GM21576 (cell line): ENCODE measurements at regions not wholly inside any gene's neighbourhood (a gene's known extent, or its start where the extent isn't known, plus 50 kb on each side); places are given as distances from the start of the nearest gene placed in this dataset.

Experiments
- ATAC-seq: cut with Tn5 transposase; IDR thresholded peaks from one replicate; pipeline ENCODE4 v1.9.1; 2021; ENCODE audit warnings: mild to moderate bottlenecking, moderate library complexity; ENCODE audit not compliant: unreplicated experiment

DNA sequence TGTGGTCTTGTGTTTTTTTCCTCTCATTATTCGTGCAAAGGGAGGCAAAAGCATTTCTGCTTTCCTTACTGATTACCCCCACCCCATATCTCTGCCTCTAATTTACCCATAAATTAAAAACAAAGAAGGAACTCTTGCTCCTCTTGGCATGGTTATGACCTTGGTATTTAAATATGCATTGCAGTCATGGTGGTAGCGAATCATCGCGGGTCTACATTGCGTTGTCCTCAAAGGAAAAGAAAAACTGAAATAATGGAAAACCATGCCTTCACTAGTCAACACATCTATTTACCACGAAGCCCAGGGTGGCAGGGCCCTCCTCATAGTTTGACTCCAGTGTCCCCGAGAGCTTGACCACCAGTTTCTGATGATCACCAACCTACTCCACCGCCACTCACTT, 126.7 kb upstream of the PARP11 start:
- ATAC-seq: no peak

- no peak for ATAC-seq
Measured at GRCh38 chr12:3998968-3999792, 126.0 kb upstream of the PARP11 start.

GRCh38 chr12:3998397-3998796, 125.2 kb upstream of the PARP11 start:
- ATAC-seq: no peak

DNA sequence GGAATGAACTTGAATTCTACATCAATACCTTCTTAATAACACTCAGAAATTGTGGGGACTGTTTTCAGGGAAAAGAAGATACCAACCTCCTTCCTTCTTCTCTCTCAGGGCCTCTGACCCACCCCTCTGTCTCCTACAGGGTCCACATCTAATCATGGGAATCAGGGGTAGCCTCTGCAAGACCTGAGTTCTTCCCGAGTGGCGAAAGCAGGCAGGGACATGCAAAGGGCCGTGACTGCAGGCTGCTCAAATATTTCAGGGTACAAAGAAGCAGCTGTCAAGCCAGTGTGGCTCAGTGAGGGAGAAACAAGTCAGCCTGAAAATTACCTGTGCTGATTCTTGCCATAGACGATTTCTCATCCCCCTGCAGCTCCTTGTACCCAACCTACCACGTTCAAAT, 123.1 kb upstream of the PARP11 start:
- ATAC-seq: no peak

DNA sequence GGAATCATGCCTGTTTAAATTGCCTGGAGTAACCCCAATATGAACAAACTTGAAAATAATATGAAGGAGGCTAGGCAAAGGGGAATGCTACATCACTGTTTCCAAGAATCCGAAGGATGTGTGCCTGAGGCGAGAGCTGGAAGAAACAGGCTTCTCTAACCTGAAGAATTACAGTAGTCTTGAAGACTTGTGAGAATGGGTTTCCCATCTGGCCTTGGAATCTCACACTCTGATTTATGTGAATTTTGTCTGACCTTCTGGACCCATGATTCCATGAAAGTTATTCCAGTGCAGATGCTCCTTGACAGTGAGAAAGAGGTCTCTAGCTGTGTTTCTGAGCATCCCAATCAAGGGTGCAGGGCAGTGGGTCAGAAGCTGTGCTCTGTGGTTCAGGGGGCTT, 122.1 kb upstream of the PARP11 start:
- ATAC-seq: no peak

GRCh38 chr12:3994500-3994899, 121.3 kb upstream of the PARP11 start:
- no peak for ATAC-seq

DNA sequence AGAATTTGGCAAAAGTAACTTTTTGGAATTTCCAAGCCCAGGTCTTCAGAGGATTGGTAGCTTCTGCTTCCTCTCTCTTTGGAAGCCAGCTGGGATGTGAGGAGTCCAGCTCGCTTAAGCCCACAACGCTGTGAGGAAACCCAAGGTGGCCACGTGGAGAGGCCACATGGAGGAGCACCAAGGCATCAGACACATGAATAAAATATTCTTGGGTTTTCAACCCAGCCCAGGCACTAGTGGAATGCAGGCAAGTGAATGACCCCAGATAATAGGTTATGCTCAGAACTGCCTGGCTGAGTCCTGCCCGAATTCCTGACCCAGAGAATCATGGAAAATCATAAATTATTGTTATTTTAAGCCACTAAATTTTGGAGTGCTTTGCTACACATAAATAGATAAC, 119.7 kb upstream of the PARP11 start:
- no peak for ATAC-seq

DNA sequence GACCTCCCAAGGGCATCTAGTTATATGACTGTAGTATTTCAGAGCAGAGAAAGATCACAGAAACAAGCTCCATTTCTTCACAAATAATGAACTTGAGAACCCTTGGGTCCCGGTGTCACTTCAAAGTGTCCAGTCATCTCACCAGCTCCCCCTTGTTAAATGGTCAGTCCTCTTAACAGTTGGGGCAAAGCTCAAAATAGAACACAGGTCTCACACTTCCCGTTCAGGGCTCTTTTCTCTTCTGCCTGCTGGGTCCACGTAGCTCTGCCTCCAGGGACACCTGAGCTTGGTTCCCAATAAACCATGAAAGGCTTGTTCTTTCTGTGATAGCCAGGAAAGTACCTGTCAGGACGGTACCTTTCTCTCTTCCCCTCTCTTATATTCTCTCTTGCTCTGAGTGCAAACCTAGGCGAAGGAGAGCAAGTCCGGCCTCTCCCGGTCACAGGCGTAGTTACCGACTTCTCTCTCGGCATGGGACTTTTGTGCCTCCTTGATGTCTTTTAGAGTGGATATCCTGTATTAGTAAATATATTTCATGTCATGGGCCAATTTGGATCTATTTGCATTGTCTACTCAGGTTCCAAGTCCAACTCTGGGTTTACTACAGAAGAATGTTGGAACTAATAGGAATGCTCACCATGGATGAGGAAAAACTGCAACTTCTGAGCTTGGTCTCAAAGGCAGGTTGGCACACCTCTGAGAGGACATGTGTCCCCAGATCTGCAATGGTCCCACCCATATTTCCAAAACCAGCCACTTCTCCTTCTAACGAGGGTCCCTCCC, 118.8 kb upstream of the PARP11 start:
- no peak for ATAC-seq

DNA sequence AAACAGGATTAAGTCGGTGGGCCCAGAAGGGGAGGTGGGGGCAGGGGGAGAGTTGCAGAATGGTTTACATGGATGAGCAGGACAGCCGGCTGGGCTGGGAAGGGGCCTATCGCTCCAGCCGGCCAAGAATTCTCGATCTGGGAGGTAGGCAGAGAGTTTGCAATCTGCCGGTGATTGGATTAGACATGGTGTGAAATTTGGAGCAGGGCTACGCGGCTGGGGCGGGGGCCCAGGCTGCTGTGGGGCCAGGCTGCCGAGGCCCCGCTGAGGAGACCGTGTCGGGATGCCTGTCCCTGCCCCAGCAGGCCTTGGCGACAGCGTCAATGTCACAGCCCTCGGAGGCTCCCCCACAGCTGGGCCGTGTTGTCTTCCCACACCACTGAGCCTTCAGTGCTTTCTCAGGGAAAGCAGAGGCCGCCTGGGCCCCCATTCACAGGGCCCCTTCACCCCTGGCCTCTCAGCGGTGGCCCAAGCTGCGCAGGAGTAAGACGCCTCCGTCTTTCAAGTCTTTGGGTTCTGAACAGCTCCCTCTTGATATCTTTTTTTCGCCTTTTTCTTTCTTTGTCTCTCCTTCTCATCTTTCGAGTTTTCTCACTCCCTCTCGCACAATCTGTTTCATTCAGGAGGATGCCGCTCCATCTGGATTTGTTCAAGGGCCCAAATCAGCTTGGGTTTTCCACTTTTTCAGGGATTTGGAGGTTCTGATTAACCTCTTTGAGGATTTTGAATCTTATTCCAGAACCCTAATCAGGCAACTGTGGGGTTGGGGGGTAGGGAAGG, 117.5 kb upstream of the PARP11 start:
- no peak for ATAC-seq

DNA sequence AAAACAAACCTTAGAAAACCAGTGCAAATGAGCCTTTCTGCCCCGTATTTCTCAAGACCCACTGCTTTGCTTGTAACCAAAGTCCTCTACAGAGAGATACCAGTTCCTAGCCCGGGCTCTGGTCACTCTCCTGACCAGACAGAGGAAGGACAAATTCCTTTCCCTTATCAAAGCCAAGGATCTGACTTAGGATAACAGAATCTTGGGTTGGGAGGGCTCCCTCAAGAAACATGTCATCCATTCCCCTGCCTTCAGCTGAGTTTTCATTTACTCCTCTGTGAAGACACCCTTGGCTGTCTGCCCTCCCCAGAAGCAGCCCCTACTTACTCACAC, 116.0 kb upstream of the PARP11 start:
- ATAC-seq: no peak

GRCh38 chr12:3988519-3989217, 115.5 kb upstream of the PARP11 start:
- peak; percentile 71 for ATAC-seq

DNA sequence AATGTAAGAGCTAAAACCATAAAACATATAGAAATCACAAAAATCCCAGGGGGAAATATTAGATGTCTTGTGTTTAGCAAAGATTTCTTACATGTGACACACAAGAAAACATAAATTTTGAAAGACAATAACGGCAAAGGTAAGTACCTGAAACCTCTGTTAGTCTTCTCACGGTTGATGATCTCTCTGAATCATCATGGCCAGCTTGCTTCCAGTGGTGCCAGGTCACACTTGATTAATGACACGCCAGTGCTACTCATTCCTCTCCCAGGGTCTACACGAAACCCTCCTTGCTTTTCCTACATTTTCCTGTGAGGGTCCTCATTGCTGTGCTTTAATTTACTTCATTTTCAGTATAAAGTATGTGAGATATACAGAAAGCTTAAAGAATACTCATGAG, 114.4 kb upstream of the PARP11 start:
- ATAC-seq: no peak

DNA sequence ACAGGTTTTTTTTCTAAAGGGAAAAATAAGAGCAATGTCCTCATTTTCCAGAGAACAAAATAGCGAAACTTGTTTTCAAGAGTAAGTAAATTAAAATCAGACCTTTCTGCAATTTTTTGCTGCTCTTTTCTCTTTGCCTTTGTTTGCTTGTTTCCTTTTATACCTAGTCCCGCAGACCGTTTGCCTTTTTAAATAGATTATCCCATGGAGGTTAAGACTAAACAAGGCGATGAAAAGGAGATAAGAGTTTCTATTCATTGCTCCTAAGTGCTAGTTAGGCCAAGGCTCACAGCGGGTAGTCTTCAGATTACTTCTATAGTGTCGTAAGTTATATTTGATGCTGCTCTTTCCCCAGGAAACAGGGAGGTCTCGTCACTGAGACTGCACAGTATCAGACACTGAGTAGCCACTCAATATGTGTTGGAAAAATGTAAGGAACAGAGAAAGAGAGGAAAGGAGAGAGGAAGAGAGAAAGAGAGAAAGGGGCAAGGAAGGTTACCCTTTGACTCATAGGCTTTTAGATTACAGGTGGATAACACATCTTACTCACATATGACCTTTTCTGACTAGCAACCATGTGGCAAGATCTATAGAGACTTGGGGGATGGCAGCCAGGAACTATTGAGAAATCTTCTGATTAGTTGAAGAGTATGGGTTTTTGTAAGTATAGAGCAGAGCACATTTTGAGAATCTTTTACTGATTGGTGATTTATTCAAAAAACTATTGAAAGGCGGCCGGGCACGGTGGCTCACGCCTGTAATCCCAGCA, 107.5 kb upstream of the PARP11 start:
- ATAC-seq: no peak

DNA sequence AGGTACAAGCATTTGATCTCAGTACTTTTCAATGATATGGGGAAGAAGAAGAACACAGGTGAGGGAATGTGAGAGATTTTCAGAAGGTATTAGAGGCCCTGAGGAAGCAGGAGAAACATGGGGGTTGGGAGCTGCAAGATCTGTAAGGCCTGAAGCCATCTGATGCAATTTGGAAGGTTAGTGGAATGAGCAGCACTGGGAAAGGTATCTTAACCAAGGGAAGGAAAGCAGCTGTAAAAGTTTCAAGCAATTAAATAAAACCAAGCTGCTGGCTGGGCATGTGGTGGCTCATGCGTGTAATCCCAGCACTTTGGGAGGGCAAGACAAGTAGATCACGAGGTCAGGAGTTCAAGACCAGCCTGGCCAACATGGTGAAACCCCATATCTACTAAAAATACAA, 104.4 kb upstream of the PARP11 start:
- ATAC-seq: no peak

- ATAC-seq: no peak
Measured at GRCh38 chr12:3976351-3976938, 103.2 kb upstream of the PARP11 start.

DNA sequence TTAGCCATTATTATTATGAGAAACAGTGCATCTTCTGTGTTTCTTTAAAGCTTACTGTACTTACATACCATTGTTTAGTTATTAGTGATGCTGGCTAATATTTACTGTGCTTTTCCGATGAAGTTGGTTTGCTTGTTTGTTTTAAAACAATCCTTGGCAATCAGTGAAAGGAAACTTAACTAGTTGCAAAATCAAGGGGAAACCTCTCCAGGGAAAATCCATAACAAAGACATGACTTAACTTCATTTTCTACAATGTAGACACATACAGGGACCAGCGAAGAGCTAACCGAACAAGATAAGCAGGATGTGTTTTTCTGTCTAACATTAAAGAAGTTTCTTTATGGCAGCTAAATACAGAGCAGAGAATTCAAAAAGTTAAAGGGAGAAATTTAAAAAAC, 102.5 kb upstream of the PARP11 start:
- no peak for ATAC-seq

- ATAC-seq: no peak
Measured at GRCh38 chr12:3974883-3975282, 101.7 kb upstream of the PARP11 start.

GRCh38 chr12:3973973-3974644, 100.9 kb upstream of the PARP11 start:
- no peak for ATAC-seq

DNA sequence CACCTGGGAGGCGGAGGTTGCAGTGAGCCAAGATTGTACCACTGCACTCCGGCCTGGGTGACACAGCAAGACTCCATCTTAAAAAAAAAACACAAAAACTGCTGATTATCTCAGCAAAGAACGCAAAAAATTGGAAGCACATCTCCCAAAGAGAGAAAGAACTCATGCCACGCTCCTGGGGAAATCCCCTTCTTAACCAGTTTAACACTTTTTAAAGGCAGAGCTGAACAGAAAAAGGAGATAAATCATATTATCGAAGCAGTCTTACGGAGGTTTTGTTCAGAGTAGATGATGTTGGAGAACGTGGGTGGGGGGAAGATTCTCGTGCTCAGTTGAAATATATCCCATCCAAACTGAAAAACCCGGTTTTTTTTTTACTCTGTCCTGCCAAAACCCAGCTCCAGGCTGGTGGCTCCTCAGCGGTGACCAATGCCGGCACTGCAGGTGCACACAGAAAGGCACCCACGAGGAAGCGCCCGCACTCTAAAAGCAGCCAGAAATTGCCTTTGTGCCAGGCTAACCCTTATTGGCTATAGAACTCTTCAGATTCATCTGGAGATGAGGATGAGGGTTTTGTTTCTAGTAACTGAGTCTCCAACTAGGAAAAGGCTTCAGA, 100.2 kb upstream of the PARP11 start:
- no peak for ATAC-seq
